Activated CD4-positive, alpha-beta T cell treated with anti-CD3 and anti-CD28 coated beads for 24 hours (primary cell): ENCODE measurements at regions not wholly inside any gene's neighbourhood (a gene's known extent, or its start where the extent isn't known, plus 50 kb on each side); places are given as distances from the start of the nearest gene placed in this dataset.

Source experiments
- DNase-seq, 2 donors: peaks; one replicate each; pipeline ENCODE4 v3.0.0-alpha.2; 2020; ENCODE audit warnings: low read depth in 2 of 2

- DNase-seq = no peak
Measured at GRCh38 chr12:124687174-124687902, 119.9 kb upstream of the NCOR2 start.

- DNase-seq = no peak
Measured at GRCh38 chr12:124686370-124687173, 119.2 kb upstream of the NCOR2 start.

GRCh38 chr12:124685689-124686369 lies 118.4 kb upstream of the NCOR2 start:
- no peak for DNase-seq

- no peak for DNase-seq
Measured at GRCh38 chr12:124684971-124685688, 117.7 kb upstream of the NCOR2 start.

GRCh38 chr12:124684496-124684895 lies 117.1 kb upstream of the NCOR2 start:
- no peak for DNase-seq

GRCh38 chr12:124683152-124684124 lies 116.0 kb upstream of the NCOR2 start:
- no peak for DNase-seq

- no peak for DNase-seq
Measured at GRCh38 chr12:124682425-124683151, 115.2 kb upstream of the NCOR2 start.

GRCh38 chr12:124681779-124682391 lies 114.5 kb upstream of the NCOR2 start:
- no peak for DNase-seq

GRCh38 chr12:124680863-124681778 lies 113.7 kb upstream of the NCOR2 start:
- DNase-seq = no peak

- no peak for DNase-seq
Measured at GRCh38 chr12:124679533-124680371, 112.3 kb upstream of the NCOR2 start.

GRCh38 chr12:124679047-124679446 lies 111.6 kb upstream of the NCOR2 start:
- DNase-seq = no peak

GRCh38 chr12:124678421-124678893 lies 111.0 kb upstream of the NCOR2 start:
- no peak for DNase-seq

- no peak for DNase-seq
Measured at GRCh38 chr12:124677552-124678356, 110.3 kb upstream of the NCOR2 start.

GRCh38 chr12:124676714-124677462 lies 109.5 kb upstream of the NCOR2 start:
- no peak for DNase-seq

- DNase-seq = no peak
Measured at GRCh38 chr12:124675881-124676713, 108.7 kb upstream of the NCOR2 start.
